H1 (cell line): ENCODE measurements at regions not wholly inside any gene's neighbourhood (a gene's known extent, or its start where the extent isn't known, plus 50 kb on each side); places are given as distances from the start of the nearest gene placed in this dataset.

Experiments used
- CTCF ChIA-PET: fragments of 300-600 bp; sonication (Branson Sonifier 250); formaldehyde crosslinking; loops from one replicate; lab custom pipeline; 2021; ENCODE audit not compliant: partially characterized antibody; lab: Charles Lee
- POLR2A ChIA-PET: fragments of 300-600 bp; sonication (Branson Sonifier 250); formaldehyde crosslinking; loops from one replicate; lab custom pipeline; 2021; ENCODE audit warnings: inconsistent platforms; ENCODE audit not compliant: partially characterized antibody; lab: Charles Lee
- DNase-seq, 2 experiments: peaks; one replicate each; pipeline versions ENCODE4 v3.0.0 to v3.0.0-alpha.2; 2010 to 2022; ENCODE audit warnings: low spot score in 2 of 2, low read depth in 1 of 2, mixed read lengths in 1 of 2
- FAIRE-seq: peaks from 2 replicates; lab custom pipeline; 2011; peaks lifted over from hg19 to GRCh38; lab: Jason Lieb, UNC
- H2AFZ ChIP-seq: 2 replicates; pipeline ENCODE4 v1.8.1; 2012; ENCODE audit warnings: low read length, inconsistent platforms
- H2AK5ac ChIP-seq: 2 replicates; pipeline ENCODE4 v1.6.1; 2013; ENCODE audit warnings: low read depth, low read length
- H2BK120ac ChIP-seq: replicated peaks from 2 replicates; pipeline ENCODE3; 2013; ENCODE audit warnings: low read depth, low read length, inconsistent platforms
- H2BK12ac ChIP-seq: 2 replicates; pipeline ENCODE4 v1.6.1; 2013; ENCODE audit warnings: low read depth, low read length
- H2BK15ac ChIP-seq: 2 replicates; pipeline ENCODE4 v1.6.1; 2013; ENCODE audit warnings: low read length
- H2BK20ac ChIP-seq: 2 replicates; pipeline ENCODE4 v1.6.1; 2013; ENCODE audit warnings: low read length
- H2BK5ac ChIP-seq: 2 replicates; pipeline ENCODE4 v1.6.1; 2013; ENCODE audit warnings: low read depth, low read length
- H3K14ac ChIP-seq: 2 replicates; pipeline ENCODE4 v1.6.1; 2013; ENCODE audit warnings: inconsistent platforms; ENCODE audit not compliant: insufficient read length
- H3K18ac ChIP-seq: 2 replicates; pipeline ENCODE4 v1.6.1; 2013; ENCODE audit warnings: low read length; ENCODE audit errors: extremely low read depth
- H3K23ac ChIP-seq: 2 replicates; pipeline ENCODE4 v1.6.1; 2013; ENCODE audit warnings: inconsistent platforms; ENCODE audit not compliant: insufficient read length
- H3K23me2 ChIP-seq: 2 replicates; pipeline ENCODE4 v1.6.1; 2013; ENCODE audit warnings: low read depth, low read length
- H3K27ac ChIP-seq: 2 replicates; pipeline ENCODE4 v1.6.1; 2011; ENCODE audit warnings: low read depth, low read length, inconsistent platforms
- H3K27me3 ChIP-seq, 4 experiments: replicated peaks in 1 of 4; 1 replicate in 1 of 4; 2 replicates in 3 of 4; pipeline versions ENCODE4 v1.6.1 to v1.8.1; 2011 to 2013; ENCODE audit warnings: low read length in 3 of 4, mild to moderate bottlenecking in 3 of 4, inconsistent platforms in 2 of 4, mixed read lengths in 2 of 4, moderate library complexity in 1 of 4; ENCODE audit not compliant: control insufficient read depth in 3 of 4, insufficient read depth in 3 of 4; ENCODE audit errors: extremely low read depth in 1 of 4
- H3K36me3 ChIP-seq, 4 experiments: 2 replicates each; pipeline versions ENCODE4 v1.6.1 to v1.8.1; 2011 to 2013; ENCODE audit warnings: mild to moderate bottlenecking in 4 of 4, low read length in 3 of 4, moderate library complexity in 2 of 4, control low read depth in 1 of 4, inconsistent platforms in 1 of 4; ENCODE audit not compliant: insufficient read depth in 4 of 4, control insufficient read depth in 2 of 4
- H3K4ac ChIP-seq: replicated peaks from 2 replicates; pipeline ENCODE3; 2013; ENCODE audit warnings: low read length, low read depth, mixed read lengths, inconsistent platforms; ENCODE audit not compliant: insufficient read length
- H3K4me1 ChIP-seq, 4 experiments: replicated peaks in 1 of 4; 1 replicate in 1 of 4; 2 replicates in 3 of 4; pipeline versions ENCODE4 v1.6.1 to v1.8.1; 2011 to 2013; ENCODE audit warnings: low read length in 3 of 4, inconsistent platforms in 2 of 4, mixed read lengths in 1 of 4; ENCODE audit not compliant: insufficient read depth in 4 of 4, control insufficient read depth in 3 of 4
- H3K4me2 ChIP-seq, 2 experiments: 2 replicates each; pipeline versions ENCODE4 v1.6.1 to v1.8.1; 2011 to 2013; ENCODE audit warnings: low read depth in 2 of 2, low read length in 2 of 2, control low read depth in 1 of 2, inconsistent platforms in 1 of 2, mild to moderate bottlenecking in 1 of 2; ENCODE audit not compliant: insufficient read depth in 1 of 2
- H3K4me3 ChIP-seq, 4 experiments: fragments of 200-600, 300-600 bp in 1 of 4; sonication (generic), shearing (Covaris generic), sonication (Bioruptor Twin) in 1 of 4; 2 replicates each; pipeline versions ENCODE4 v1.5.1 to v1.8.1; 2011 to 2016; ENCODE audit warnings: low read length in 4 of 4, low read depth in 3 of 4, control low read depth in 2 of 4, inconsistent platforms in 2 of 4, mild to moderate bottlenecking in 2 of 4, mixed read lengths in 1 of 4, moderate library complexity in 1 of 4; ENCODE audit not compliant: insufficient read depth in 2 of 4; ENCODE audit errors: extremely low read depth in 1 of 4
- H3K56ac ChIP-seq: replicated peaks from 2 replicates; pipeline ENCODE3; 2013; ENCODE audit warnings: low read depth, mild to moderate bottlenecking, mixed read lengths, low read length, inconsistent platforms; ENCODE audit not compliant: insufficient read length
- H3K79me1 ChIP-seq: 2 replicates; pipeline ENCODE4 v1.6.1; 2013; ENCODE audit warnings: low read depth, low read length, control low read depth
- H3K79me2 ChIP-seq, 2 experiments: 2 replicates each; pipeline versions ENCODE4 v1.6.1 to v1.8.1; 2012 to 2013; ENCODE audit warnings: low read length in 2 of 2, mild to moderate bottlenecking in 2 of 2, inconsistent platforms in 1 of 2; ENCODE audit not compliant: insufficient read depth in 2 of 2, control insufficient read depth in 1 of 2
- H3K9ac ChIP-seq, 4 experiments: replicated peaks in 1 of 4; 1 replicate in 1 of 4; 2 replicates in 3 of 4; pipeline versions ENCODE4 v1.6.1 to v1.8.1; 2011 to 2013; ENCODE audit warnings: low read depth in 3 of 4, low read length in 3 of 4, control low read depth in 2 of 4, mild to moderate bottlenecking in 2 of 4, moderate library complexity in 2 of 4, inconsistent platforms in 1 of 4; ENCODE audit errors: extremely low read depth in 1 of 4
- H3K9me3 ChIP-seq, 2 experiments: 2 replicates each; pipeline versions ENCODE4 v1.6.1 to v1.8.1; 2012 to 2013; ENCODE audit warnings: mild to moderate bottlenecking in 2 of 2, moderate library complexity in 2 of 2, control low read depth in 1 of 2, inconsistent platforms in 1 of 2, low read depth in 1 of 2, low read length in 1 of 2, mixed read lengths in 1 of 2; ENCODE audit not compliant: insufficient read depth in 2 of 2
- H4K20me1 ChIP-seq, 2 experiments: replicated peaks in 1 of 2; 2 replicates each; pipeline versions ENCODE3 to v1.8.1; 2011 to 2013; ENCODE audit warnings: inconsistent platforms in 2 of 2, low read length in 2 of 2, mild to moderate bottlenecking in 1 of 2; ENCODE audit not compliant: insufficient read depth in 2 of 2, control insufficient read depth in 1 of 2
- H4K5ac ChIP-seq: 2 replicates; pipeline ENCODE4 v1.6.1; 2013; ENCODE audit warnings: low read length, low read depth, mixed read lengths, inconsistent platforms; ENCODE audit not compliant: insufficient read length
- H4K8ac ChIP-seq: 2 replicates; pipeline ENCODE4 v1.8.0; 2013; ENCODE audit warnings: mild to moderate bottlenecking, moderate library complexity, low read length, inconsistent platforms; ENCODE audit not compliant: insufficient read depth; ENCODE audit errors: extremely low read depth
- H4K91ac ChIP-seq: replicated peaks from 2 replicates; pipeline ENCODE3; 2013; ENCODE audit warnings: low read length, mixed read lengths, inconsistent platforms; ENCODE audit not compliant: insufficient read length
- ASH2L ChIP-seq: fragments of 200-600, 300-600 bp; sonication (generic); IDR thresholded peaks from one replicate; pipeline ENCODE4 v1.7.1; 2017; ENCODE audit warnings: low read length
- CREB1 ChIP-seq: IDR thresholded peaks from 2 replicates; pipeline ENCODE4 v1.6.1; 2012; ENCODE audit warnings: inconsistent platforms
- EP300 ChIP-seq, 2 experiments: IDR thresholded peaks; 1 replicate in 1 of 2; 2 replicates in 1 of 2; pipeline ENCODE4 v1.6.1; 2011 to 2012; ENCODE audit warnings: low read depth in 2 of 2, low read length in 2 of 2, mild to moderate bottlenecking in 2 of 2, borderline replicate concordance in 1 of 2, inconsistent platforms in 1 of 2, moderate library complexity in 1 of 2
- FOSL1 ChIP-seq: IDR thresholded peaks from 2 replicates; pipeline ENCODE4 v1.6.1; 2011; ENCODE audit warnings: mild to moderate bottlenecking, low read depth, low read length, moderate library complexity; ENCODE audit not compliant: insufficient read depth
- HDAC6 ChIP-seq: IDR thresholded peaks from one replicate; pipeline ENCODE4 v1.7.1; 2012; ENCODE audit warnings: low read depth, mild to moderate bottlenecking, inconsistent platforms, low read length, moderate library complexity
- MAFK ChIP-seq: IDR thresholded peaks from 2 replicates; pipeline ENCODE4 v1.6.1; 2012; ENCODE audit warnings: low read depth, mild to moderate bottlenecking, improper control_type of control experiment, low read length
- RAD21 ChIP-seq, 2 experiments: IDR thresholded peaks in 1 of 2; conservative IDR thresholded peaks in 1 of 2; 2 replicates each; pipeline ENCODE4 v1.6.1; 2011; ENCODE audit warnings: low read depth in 2 of 2, low read length in 2 of 2, improper control_type of control experiment in 1 of 2, inconsistent platforms in 1 of 2, mild to moderate bottlenecking in 1 of 2, moderate library complexity in 1 of 2
- RNF2 ChIP-seq: fragments of 200-900, 300-1000 bp; sonication (generic); IDR thresholded peaks from 2 replicates; pipeline ENCODE4 v1.7.1; 2016; ENCODE audit warnings: borderline replicate concordance, low read depth, mild to moderate bottlenecking, antibody characterized with exemption, low read length; ENCODE audit not compliant: poor library complexity, severe bottlenecking; ENCODE audit errors: missing control alignments
- SAP30 ChIP-seq: fragments of 300-600 bp; sonication (generic); IDR thresholded peaks from 2 replicates; pipeline ENCODE4 v1.7.1; 2012; ENCODE audit warnings: low read length, moderate library complexity, mild to moderate bottlenecking, inconsistent platforms; ENCODE audit not compliant: insufficient read depth, insufficient replicate concordance
- SIN3A ChIP-seq, 2 experiments: IDR thresholded peaks in 1 of 2; conservative IDR thresholded peaks in 1 of 2; 2 replicates each; pipeline ENCODE4 v1.6.1; 2011 to 2012; ENCODE audit warnings: low read length in 2 of 2, improper control_type of control experiment in 1 of 2, low read depth in 1 of 2, mild to moderate bottlenecking in 1 of 2
- SIRT6 ChIP-seq: IDR thresholded peaks from one replicate; pipeline ENCODE4 v1.7.1; 2012; ENCODE audit warnings: low read length, inconsistent platforms
- SIX5 ChIP-seq: IDR thresholded peaks from 2 replicates; pipeline ENCODE4 v1.6.1; 2011; ENCODE audit warnings: mild to moderate bottlenecking, low read depth, low read length
- TAF1 ChIP-seq: IDR thresholded peaks from 2 replicates; pipeline ENCODE4 v1.6.1; 2011; ENCODE audit warnings: mild to moderate bottlenecking, low read depth, low read length
- YY1 ChIP-seq: IDR thresholded peaks from 2 replicates; pipeline ENCODE4 v1.6.1; 2011; ENCODE audit warnings: low read depth, mild to moderate bottlenecking, low read length
- WGBS, 2 experiments: shearing (Covaris generic) in 1 of 2; methylation state at CpG; one replicate each; pipeline versions ENCODE4 v1.1.6 to v1.1.7; 2013 to 2015; ENCODE audit warnings: low lambda C conversion rate in 2 of 2, mixed read lengths in 2 of 2, inconsistent platforms in 1 of 2, low coverage in 1 of 2, missing lambda C conversion rate in 1 of 2; ENCODE audit not compliant: insufficient replicate concordance in 2 of 2, insufficient coverage in 1 of 2, insufficient read length in 1 of 2; ENCODE audit errors: extremely low coverage in 1 of 2, missing lambda C conversion rate in 1 of 2; 5-methylcytosine and 5-hydroxymethylcytosine counted together

DNA sequence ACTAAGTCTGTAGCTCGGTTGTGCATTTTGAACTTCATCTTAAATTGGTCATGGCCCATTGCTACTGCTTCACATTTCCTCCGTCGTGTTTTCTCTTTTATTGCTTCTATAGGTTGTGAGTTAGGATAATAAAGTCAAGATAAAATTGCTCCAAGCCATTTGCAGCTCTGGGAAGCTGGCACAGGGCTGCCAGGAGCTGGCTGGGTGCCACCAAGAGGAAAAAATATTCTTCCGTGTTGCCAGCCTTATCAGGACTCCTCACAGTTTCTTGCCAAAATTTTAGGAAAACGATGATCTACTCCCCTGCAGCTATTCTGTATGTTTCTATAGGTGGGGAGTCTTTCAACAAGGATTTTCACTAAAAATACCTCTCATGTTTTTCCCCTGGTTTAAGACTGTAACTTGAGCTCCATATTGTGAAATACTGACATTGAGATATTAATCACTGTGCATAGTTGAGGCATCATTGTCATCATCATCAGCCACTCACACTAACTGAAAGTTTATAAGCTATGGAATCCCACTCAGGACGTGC, 55.4 kb upstream of the PIAS1 start:
- no peak overlapping the region for H3K4ac ChIP-seq
- H4K91ac ChIP-seq = no peak overlapping the region
- FAIRE-seq = no peak
- H3K9me3 ChIP-seq = no peaks in the 10 kb centered on the region
- no peak overlapping the region for H3K27ac ChIP-seq
- no peak overlapping the region for H2BK15ac ChIP-seq
- H3K79me1 ChIP-seq = no peaks in the 10 kb centered on the region
- H2BK12ac ChIP-seq = no peak overlapping the region
- H2AFZ ChIP-seq = no peak overlapping the region
- no peak overlapping the region for H2BK20ac ChIP-seq
- DNase-seq = no peak
- H3K23me2 ChIP-seq = no peaks in the 10 kb centered on the region
- no peak overlapping the region for H3K56ac ChIP-seq
- H3K14ac ChIP-seq = no peak overlapping the region
- 83% methylated on average over 6 of the region's 6 CpGs; no CpG with 5 or more reads in 1 of the 2 experiments for WGBS, 2 experiments
- ChIA-PET CTCF (interaction anchor here (1.4 kb wide), 1 partner anchor 9 kb away, joined by 3 read pairs; no protein-coding TSS in a partner anchor), POLR2A (no interaction called here)
- no peak overlapping the region for H3K18ac ChIP-seq
- H3K27me3 ChIP-seq = no peaks in the 10 kb centered on the region
- no peak overlapping the region for H3K4me2 ChIP-seq
- H2BK5ac ChIP-seq = no peak overlapping the region
- no peak overlapping the region for H3K4me3 ChIP-seq
- no peak overlapping the region for H3K23ac ChIP-seq
- H2AK5ac ChIP-seq = no peak overlapping the region
- H4K20me1 ChIP-seq = no peaks in the 10 kb centered on the region
- H3K36me3 ChIP-seq = no peaks in the 10 kb centered on the region
- H3K9ac ChIP-seq = no peak overlapping the region
- H2BK120ac ChIP-seq = no peak overlapping the region
- H3K4me1 ChIP-seq = no peaks in the 10 kb centered on the region
- no peak overlapping the region for H4K8ac ChIP-seq
- H3K79me2 ChIP-seq = no peaks in the 10 kb centered on the region
- H4K5ac ChIP-seq = no peak overlapping the region
- no peak for TF ChIP-seq ASH2L
- no peak for TF ChIP-seq EP300 (IDR thresholded peaks at IDR 0.05; ENCODE audit: borderline replicate concordance in 1 of 2, low read depth in 2 of 2, low read length in 2 of 2)
- TF ChIP-seq RNF2 = no peak
- no peak for TF ChIP-seq SIRT6
- TF ChIP-seq SIN3A (conservative IDR thresholded peaks at IDR 0.05 in 1 of 2, IDR thresholded peaks at IDR 0.05 in 1 of 2; ENCODE audit: low read depth in 1 of 2, low read length in 2 of 2) = no peak
- TF ChIP-seq FOSL1 = no peak
- no peak for TF ChIP-seq CREB1
- no peak for TF ChIP-seq SAP30
- no peak for TF ChIP-seq SIX5
- no peak for TF ChIP-seq MAFK
- TF ChIP-seq YY1 = no peak
- no peak for TF ChIP-seq RAD21 (IDR thresholded peaks at IDR 0.05 in 1 of 2, conservative IDR thresholded peaks at IDR 0.05 in 1 of 2; ENCODE audit: low read depth in 2 of 2, low read length in 2 of 2)
- TF ChIP-seq TAF1 = no peak
- TF ChIP-seq HDAC6 = no peak
